ENCODE measurements at regions not wholly inside any gene's neighbourhood (a gene's known extent, or its start where the extent isn't known, plus 50 kb on each side); places are given as distances from the start of the nearest gene placed in this dataset.
A peak's percentile ranks its signal among the peaks of the same experiment; 100 is the strongest.

GRCh38 chr13:50676602-50677001 is 166.9 kb downstream of the DLEU7 start:
- TF ChIP-seq RCOR1 (IDR thresholded peaks at IDR 0.05; ENCODE audit: insufficient replicate concordance, low read length) (no peak), SMC3 (IDR thresholded peaks at IDR 0.05; ENCODE audit: low read depth, low read length) (no peak), POLR2A (IDR thresholded peaks at IDR 0.05; ENCODE audit: low read depth, low read length) (no peak), RFX5 (IDR thresholded peaks at IDR 0.05; ENCODE audit: low read depth, low read length) (no peak), CHD1 (IDR thresholded peaks at IDR 0.05; ENCODE audit: low read depth, low read length) (no peak)
- no peaks in the 10 kb centered on the region for H3K79me1 ChIP-seq (ENCODE audit: low read depth in 1 of 2, low read length in 2 of 2)
- no peak overlapping the region for H3K9ac ChIP-seq (ENCODE audit: low read depth, low read length)
- in situ Hi-C loops (cut with MboI; ENCODE audit: low sequenced_read_pairs) (no loop called here), intact Hi-C loops (cut with micrococcal nuclease) (no loop called here), dilution Hi-C loops (cut with HindIII; ENCODE audit: low sequenced_read_pairs, unreplicated experiment) (no loop called here)
- no peak overlapping the region for H4K91ac ChIP-seq (ENCODE audit: insufficient read depth, low read depth, low read length)
- H3K27ac ChIP-seq (ENCODE audit: insufficient read depth, low read length) = no peak overlapping the region
- H4K20me1 ChIP-seq (ENCODE audit: insufficient read depth, low read length) = no peaks in the 10 kb centered on the region
- H3K4me1 ChIP-seq (ENCODE audit: control insufficient read depth, insufficient read depth, low read length) = no peaks in the 10 kb centered on the region; the same call in 1 of the 2 replicates
- no peak overlapping the region for H3K56ac ChIP-seq (ENCODE audit: extremely low read depth, insufficient read depth, low read length)
- H3K14ac ChIP-seq (replicated peaks; ENCODE audit: low read depth, low read length) = no peak overlapping the region
- POLR2A ChIA-PET (ENCODE audit: unreplicated experiment) = no interaction called here
- CTCF ChIA-PET = interaction anchor here (0.7 kb wide), 1 partner anchor 10 kb away, joined by 3 read pairs; no protein-coding TSS in a partner anchor
- H3K4me3 ChIP-seq (ENCODE audit: insufficient read depth, low read depth, low read length) = no peak overlapping the region
- no peak overlapping the region for H2AFZ ChIP-seq (replicated peaks; ENCODE audit: low read length, poor library complexity)
- ATAC-seq (ENCODE audit: low read depth) (peak; percentile 40; the same call in 1 of the 2 replicates), DNase-seq (peak; percentile 44)
- H3K23ac ChIP-seq (ENCODE audit: low read depth, low read length) = no peak overlapping the region
- 0 out of 2 replicates have a peak, but pooled peaks cover 2% of the 10 kb centered on the region for H3K9me3 ChIP-seq (ENCODE audit: control insufficient read depth, insufficient read depth, low read length)
- H3K4ac ChIP-seq (ENCODE audit: low read depth, low read length) = no peak overlapping the region
- no peak overlapping the region for H4K8ac ChIP-seq (ENCODE audit: low read depth in 2 of 2, low read length in 2 of 2)
- H3K18ac ChIP-seq (ENCODE audit: low read depth, low read length) = no peak overlapping the region
- no peak overlapping the region for H2BK15ac ChIP-seq (ENCODE audit: low read depth, low read length)
- H3K36me3 ChIP-seq (ENCODE audit: control insufficient read depth, insufficient read depth, low read length) = no peaks in the 10 kb centered on the region
- H2AK9ac ChIP-seq (replicated peaks; ENCODE audit: low read depth, low read length, poor library complexity) = no peak overlapping the region
- H4K5ac ChIP-seq (ENCODE audit: low read depth, low read length) = no peak overlapping the region
- no peak overlapping the region for H2BK20ac ChIP-seq (ENCODE audit: low read depth, low read length)
- peaks cover 7% of the 10 kb centered on the region; the same call in 1 of the 2 replicates for H3K9me1 ChIP-seq (ENCODE audit: insufficient read depth, low read length)
- H2BK120ac ChIP-seq (ENCODE audit: low read depth, low read length) = no peak overlapping the region
- H3K4me2 ChIP-seq (ENCODE audit: low read depth, low read length) = no peak overlapping the region
- no peak overlapping the region for H2AK5ac ChIP-seq (ENCODE audit: low read depth, low read length)
- WGBS, 2 experiments (ENCODE audit: extremely low coverage in 2 of 2, insufficient read length in 1 of 2) = no CpG with 5 or more reads among the region's 1 CpG
- H2BK5ac ChIP-seq (ENCODE audit: low read depth, low read length, poor library complexity, severe bottlenecking) = no peak overlapping the region
- H3K27me3 ChIP-seq (ENCODE audit: control insufficient read depth, insufficient read depth, low read length) = peaks cover 29% of the 10 kb centered on the region
- no TSS peak for BruUV-seq (replicated peaks)
